DOHH2 (cell line): ENCODE measurements at regions not wholly inside any gene's neighbourhood (a gene's known extent, or its start where the extent isn't known, plus 50 kb on each side); places are given as distances from the start of the nearest gene placed in this dataset.

ENCODE experiments used
- EZH2phosphoT487 ChIP-seq: fragments of 200-600 bp; sonication (generic); IDR thresholded peaks from 2 replicates; pipeline ENCODE4 v1.6.1; 2017; ENCODE audit warnings: borderline replicate concordance, mild to moderate bottlenecking, antibody characterized with exemption, low read length, moderate library complexity, mixed read lengths
- TF ChIP-seq, protein P1 (sequence below): fragments of 200-600 bp; sonication (generic); IDR thresholded peaks from one replicate; pipeline ENCODE4 v1.5.1; 2014; ENCODE audit warnings: antibody characterized with exemption, mild to moderate bottlenecking, low read depth, low read length; ENCODE audit not compliant: poor library complexity, severe bottlenecking

DNA sequence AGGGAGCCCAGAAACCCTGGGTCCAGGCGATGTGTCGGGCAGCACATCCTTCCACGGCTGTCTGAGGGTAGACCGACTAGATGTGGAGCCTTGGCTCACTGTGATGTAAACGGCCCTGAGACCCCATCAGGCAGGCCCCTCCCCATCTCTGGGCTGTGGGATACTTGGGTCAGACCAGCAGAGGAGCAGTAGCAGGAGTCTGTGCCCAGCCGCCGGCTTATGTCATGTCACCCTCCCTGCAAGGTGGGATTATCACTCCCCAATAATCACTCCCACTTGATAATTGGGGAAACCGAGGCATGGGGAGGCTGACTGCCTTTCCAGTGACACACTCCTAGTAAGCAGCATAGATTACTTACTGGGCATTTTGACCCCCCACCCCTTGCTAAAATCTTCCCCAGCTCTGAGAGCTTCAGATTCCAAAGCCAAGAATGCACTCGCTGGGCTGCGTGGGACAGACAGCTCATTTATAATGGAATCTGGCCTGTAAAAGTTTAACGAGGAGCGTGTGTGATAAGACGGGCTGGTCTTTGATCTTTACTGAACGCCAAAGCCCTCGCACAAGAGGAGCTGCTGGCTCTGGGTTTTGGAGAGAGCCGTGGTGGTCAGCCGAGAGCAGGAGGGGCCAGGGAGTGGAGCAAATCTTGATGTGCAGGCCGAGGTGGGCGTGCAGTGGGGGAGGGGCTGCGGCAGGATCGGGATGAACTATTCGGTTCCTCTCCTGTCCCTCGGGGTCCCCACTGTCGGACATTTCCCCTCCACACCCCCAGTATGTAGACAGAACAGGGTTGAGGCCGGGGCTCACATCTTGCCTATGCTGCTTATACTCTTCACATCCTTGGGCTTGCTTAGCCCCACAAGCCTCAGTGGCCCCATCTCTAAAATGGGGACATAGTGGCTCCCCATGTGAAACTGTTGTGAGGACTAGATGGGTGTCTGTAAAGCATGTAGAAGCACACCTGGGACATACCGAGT is 200.0 kb downstream of the GLI2 start:
- TF ChIP-seq, protein P1, sequence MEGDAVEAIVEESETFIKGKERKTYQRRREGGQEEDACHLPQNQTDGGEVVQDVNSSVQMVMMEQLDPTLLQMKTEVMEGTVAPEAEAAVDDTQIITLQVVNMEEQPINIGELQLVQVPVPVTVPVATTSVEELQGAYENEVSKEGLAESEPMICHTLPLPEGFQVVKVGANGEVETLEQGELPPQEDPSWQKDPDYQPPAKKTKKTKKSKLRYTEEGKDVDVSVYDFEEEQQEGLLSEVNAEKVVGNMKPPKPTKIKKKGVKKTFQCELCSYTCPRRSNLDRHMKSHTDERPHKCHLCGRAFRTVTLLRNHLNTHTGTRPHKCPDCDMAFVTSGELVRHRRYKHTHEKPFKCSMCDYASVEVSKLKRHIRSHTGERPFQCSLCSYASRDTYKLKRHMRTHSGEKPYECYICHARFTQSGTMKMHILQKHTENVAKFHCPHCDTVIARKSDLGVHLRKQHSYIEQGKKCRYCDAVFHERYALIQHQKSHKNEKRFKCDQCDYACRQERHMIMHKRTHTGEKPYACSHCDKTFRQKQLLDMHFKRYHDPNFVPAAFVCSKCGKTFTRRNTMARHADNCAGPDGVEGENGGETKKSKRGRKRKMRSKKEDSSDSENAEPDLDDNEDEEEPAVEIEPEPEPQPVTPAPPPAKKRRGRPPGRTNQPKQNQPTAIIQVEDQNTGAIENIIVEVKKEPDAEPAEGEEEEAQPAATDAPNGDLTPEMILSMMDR = no peak
- no peak for TF ChIP-seq EZH2phosphoT487
